ENCODE measurements at regions not wholly inside any gene's neighbourhood (a gene's known extent, or its start where the extent isn't known, plus 50 kb on each side); places are given as distances from the start of the nearest gene placed in this dataset.
A peak's percentile ranks its signal among the peaks of the same experiment; 100 is the strongest.
"Not testable (repeated sequence)": the region's sequence is repeated elsewhere in the genome, so short reads cannot be mapped to it uniquely, and the experiment has no call there.

- DNase-seq: no peak
These were observed 57.9 kb downstream of the HINT1 start for GRCh38 chr5:131107128-131107527.

- DNase-seq: no peak
These were observed 60.8 kb downstream of the HINT1 start for GRCh38 chr5:131104169-131104808.

- no peak for DNase-seq
These were observed 68.0 kb downstream of the HINT1 start for GRCh38 chr5:131096774-131097710.

DNA sequence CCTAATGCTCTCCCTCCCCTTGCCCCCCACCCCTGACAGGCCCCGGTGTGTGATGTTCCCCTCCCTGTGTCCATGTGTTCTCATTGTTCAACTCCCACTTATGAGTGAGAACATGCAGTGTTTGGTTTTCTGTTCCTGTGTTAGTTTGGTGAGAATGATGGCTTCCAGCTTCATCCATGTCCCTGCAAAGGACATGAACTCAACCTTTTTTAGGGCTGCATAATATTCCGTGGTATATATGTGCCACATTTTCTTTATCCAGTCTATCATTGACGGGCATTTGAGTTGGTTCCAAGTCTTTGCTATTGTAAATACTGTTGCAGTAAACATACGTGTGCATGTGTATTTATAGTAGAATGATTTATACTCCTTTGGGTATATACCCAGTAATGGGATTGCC lies 69.5 kb downstream of the HINT1 start:
- DNase-seq: not testable (repeated sequence)

GRCh38 chr5:131084436-131084835 lies 80.6 kb downstream of the HINT1 start:
- DNase-seq: no peak

GRCh38 chr5:131081913-131082488 lies 83.1 kb downstream of the HINT1 start:
- no peak for DNase-seq

DNA sequence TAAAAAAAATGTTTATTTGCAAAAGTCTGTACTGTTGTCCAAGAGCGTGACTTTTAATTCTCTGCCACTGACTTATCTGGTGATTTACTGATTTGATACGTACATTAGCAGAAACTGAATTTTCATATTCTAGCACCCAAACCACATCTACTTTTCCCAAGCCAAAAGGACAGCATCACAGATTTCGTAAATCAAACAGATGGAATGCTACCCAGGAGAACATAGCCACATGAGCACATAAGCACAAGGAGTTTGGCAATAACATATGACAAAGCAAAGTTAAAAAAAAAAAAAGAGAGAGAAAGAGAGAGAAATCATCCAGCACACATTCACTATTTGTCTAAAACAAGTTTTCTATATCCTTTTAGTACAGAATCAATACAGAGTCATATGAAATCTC lies 83.7 kb downstream of the HINT1 start:
- no peak for DNase-seq

- DNase-seq: no peak
These were observed 85.8 kb downstream of the HINT1 start for GRCh38 chr5:131079232-131079631.

- peak; percentile 24 for DNase-seq
These were observed 96.0 kb downstream of the HINT1 start for GRCh38 chr5:131068893-131069643.

- no peak for DNase-seq
These were observed 97.0 kb downstream of the HINT1 start for GRCh38 chr5:131068076-131068475.

DNA sequence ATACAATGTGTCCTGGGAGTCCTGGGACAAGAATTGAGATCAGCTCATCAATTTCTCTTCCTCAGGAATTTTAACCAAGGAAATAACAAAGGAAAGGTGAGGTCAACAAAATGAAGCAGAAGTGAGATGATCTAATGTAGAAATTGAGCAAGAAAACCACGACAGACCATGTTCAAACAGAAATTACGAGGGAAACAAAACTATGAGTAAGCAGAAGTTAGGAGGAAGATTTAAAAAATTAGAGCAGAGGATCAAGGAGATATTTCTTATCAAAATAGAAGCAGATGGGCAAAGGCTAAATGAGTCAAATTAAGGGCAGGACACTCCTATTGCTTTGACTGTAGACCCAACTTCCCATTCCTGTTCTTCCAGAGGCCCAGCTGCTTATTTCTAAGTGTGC lies 97.4 kb downstream of the HINT1 start:
- DNase-seq: no peak

- no peak for DNase-seq
These were observed 100.2 kb downstream of the HINT1 start for GRCh38 chr5:131064669-131065371.

DNA sequence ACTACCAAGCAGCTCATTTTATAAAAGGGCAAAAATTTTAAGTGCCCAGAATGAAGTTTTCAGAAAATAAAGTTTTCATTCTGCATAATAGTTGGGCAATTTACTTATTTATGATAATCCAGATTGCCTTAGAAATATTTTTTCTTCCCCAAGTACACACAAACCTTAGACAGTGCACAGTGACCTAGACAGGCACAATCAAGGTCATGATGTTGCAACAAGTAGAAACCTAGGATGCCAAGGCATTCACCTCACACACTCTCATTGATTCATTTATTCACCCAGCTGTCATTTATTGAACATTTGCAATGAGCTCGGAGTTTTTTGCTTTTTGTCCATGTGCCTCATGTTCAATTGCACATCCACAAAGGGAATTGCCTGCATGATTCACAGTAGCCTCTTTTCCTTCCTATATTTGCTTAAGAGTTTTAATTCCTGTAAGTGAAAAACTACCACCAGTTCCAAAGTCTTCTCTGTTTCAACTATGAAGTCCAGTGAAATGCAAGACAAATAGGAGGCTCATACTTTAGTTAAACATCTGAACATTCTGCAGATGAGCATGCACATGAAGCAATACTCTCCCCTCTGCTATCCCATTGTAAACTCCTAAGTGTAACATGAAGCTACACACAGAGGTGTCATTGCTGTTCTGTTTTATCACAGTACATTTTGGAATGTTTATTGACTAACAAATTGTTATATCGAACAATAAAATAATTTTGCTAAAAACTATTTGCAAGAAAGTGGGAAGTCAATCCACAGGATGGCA lies 122.9 kb downstream of the HINT1 start:
- DNase-seq: no peak

- no peak for DNase-seq
These were observed 141.6 kb downstream of the HINT1 start for GRCh38 chr5:131023498-131023865.

GRCh38 chr5:131022811-131023497 lies 142.1 kb downstream of the HINT1 start:
- DNase-seq: no peak

GRCh38 chr5:131021646-131022045 lies 143.4 kb downstream of the HINT1 start:
- DNase-seq: no peak

GRCh38 chr5:131019601-131020315 lies 145.3 kb downstream of the HINT1 start:
- DNase-seq: no peak

DNA sequence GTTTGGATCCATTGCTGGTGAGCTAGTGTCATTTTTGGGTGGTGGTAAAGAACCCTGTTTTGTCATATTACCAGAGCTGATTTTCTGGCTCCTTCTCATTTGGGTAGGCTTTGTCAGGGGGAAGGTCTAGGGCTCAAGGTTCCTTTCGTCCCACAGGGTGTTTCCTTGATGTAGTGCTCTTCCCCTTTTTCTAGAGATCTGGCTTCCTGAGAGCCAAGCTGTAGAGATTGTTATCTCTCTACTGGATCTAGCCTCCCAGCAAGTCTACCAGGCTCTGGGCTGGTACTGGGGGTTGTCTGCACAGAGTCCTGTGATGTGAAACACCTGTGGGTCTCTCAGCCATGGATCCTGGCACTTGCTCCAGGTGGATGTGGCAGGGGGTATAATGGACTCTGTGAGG lies 145.9 kb downstream of the HINT1 start:
- no peak for DNase-seq

DNA sequence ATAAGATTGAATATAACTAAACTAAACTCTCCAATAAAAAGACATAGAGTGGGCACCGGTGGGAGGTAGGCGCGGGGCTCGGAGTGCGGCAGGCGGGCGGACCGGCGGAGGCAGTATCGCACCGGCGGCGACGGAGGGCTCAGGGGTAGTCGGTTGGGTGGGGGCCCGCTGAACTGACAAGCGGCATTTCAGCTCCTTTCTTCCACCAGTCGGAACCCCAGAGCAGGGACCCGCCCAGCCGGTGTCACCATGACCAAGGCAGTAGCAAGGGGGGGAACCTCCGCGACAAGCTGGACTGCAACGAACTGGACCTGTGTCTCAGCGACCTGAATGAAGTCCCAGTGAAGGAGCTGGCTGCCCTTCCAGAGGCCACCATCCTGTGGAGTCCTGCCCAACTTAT lies 156.7 kb downstream of the HINT1 start:
- no peak for DNase-seq

GRCh38 chr5:131005963-131006684 lies 158.9 kb downstream of the HINT1 start:
- no peak for DNase-seq

Measured in T-helper 9 cell (primary cell).